Lower leg skin (tissue), 4 donors: ENCODE measurements at regions not wholly inside any gene's neighbourhood (a gene's known extent, or its start where the extent isn't known, plus 50 kb on each side); places are given as distances from the start of the nearest gene placed in this dataset.
A peak's percentile ranks its signal among the peaks of the same experiment; 100 is the strongest.
"Not testable (repeated sequence)": the region's sequence is repeated elsewhere in the genome, so short reads cannot be mapped to it uniquely, and the experiment has no call there.

ENCODE experiments used
- DNase-seq, 2 donors: peaks; one replicate each; pipeline ENCODE4 v3.0.0-alpha.2; 2019; ENCODE audit warnings: low spot score in 2 of 2
- H3K4me3 ChIP-seq: fragments of 200-600 bp; sonication (generic); 2 replicates; pipeline ENCODE4 v1.5.1; 2017; ENCODE audit warnings: mild to moderate bottlenecking, low read depth; ENCODE audit not compliant: poor library complexity, severe bottlenecking
- CTCF ChIP-seq, 3 donors: fragments of 450-650 bp; IDR thresholded peaks; one replicate each; pipeline ENCODE4 v1.5.1; 2016; ENCODE audit warnings: antibody characterized with exemption in 3 of 3, mild to moderate bottlenecking in 3 of 3, moderate library complexity in 2 of 3
- POLR2A ChIP-seq, 2 donors: fragments of 450-650 bp; IDR thresholded peaks; one replicate each; pipeline ENCODE4 v1.6.1; 2016 to 2017; ENCODE audit warnings: antibody characterized with exemption in 2 of 2, mild to moderate bottlenecking in 1 of 2, moderate library complexity in 1 of 2
- WGBS, 2 donors: methylation state at CpG; one replicate each; pipeline ENCODE4 v1.1.5; 2018; 5-methylcytosine and 5-hydroxymethylcytosine counted together
- intact Hi-C: fragments of 100-400 bp; cut with DNase I; formaldehyde crosslinking; loops from one replicate; pipeline ENCODE4 v1.15.0; 2023; ENCODE audit warnings: low total_unique reads

- TF ChIP-seq POLR2A (IDR thresholded peaks at IDR 0.05) (no peak), CTCF (IDR thresholded peaks at IDR 0.05) (no peak)
- H3K4me3 ChIP-seq = no peak overlapping the region
- intact Hi-C loops = no loop called here
- peak in 1 of 2 donors; percentile 71 for DNase-seq
- WGBS, 2 donors = 84 to 89% methylated on average over 6 of the region's 6 CpGs
These were observed 181.4 kb downstream of the COPRS start for GRCh38 chr17:31677681-31678080.

- TF ChIP-seq CTCF (IDR thresholded peaks at IDR 0.05) (no peak), POLR2A (IDR thresholded peaks at IDR 0.05) (no peak)
- no peak for DNase-seq
- WGBS, 2 donors = 69 to 81% methylated on average over 4 of the region's 4 CpGs
- H3K4me3 ChIP-seq = no peak overlapping the region
- intact Hi-C loops = no loop called here
These were observed 182.0 kb downstream of the COPRS start for GRCh38 chr17:31677036-31677435.

GRCh38 chr17:31675392-31675791 is 183.7 kb downstream of the COPRS start:
- H3K4me3 ChIP-seq, intact Hi-C loops: not testable (repeated sequence)
- DNase-seq = peak in 1 of 2 donors; percentile 31
- WGBS, 2 donors = 47 to 60% methylated on average over 5 of the region's 5 CpGs

- H3K4me3 ChIP-seq = no peak overlapping the region
- TF ChIP-seq POLR2A (IDR thresholded peaks at IDR 0.05) (no peak), CTCF (IDR thresholded peaks at IDR 0.05) (no peak)
- intact Hi-C loops = no loop called here
- DNase-seq = peak in 1 of 2 donors; percentile 53
- 45 to 46% methylated on average over 5 of the region's 5 CpGs for WGBS, 2 donors
These were observed 184.2 kb downstream of the COPRS start for GRCh38 chr17:31674717-31675349.

GRCh38 chr17:31674305-31674704 is 184.7 kb downstream of the COPRS start:
- no peak overlapping the region for H3K4me3 ChIP-seq
- intact Hi-C loops = no loop called here
- TF ChIP-seq POLR2A (IDR thresholded peaks at IDR 0.05) (no peak), CTCF (IDR thresholded peaks at IDR 0.05) (no peak)
- no peak for DNase-seq
- WGBS, 2 donors = 32 to 35% methylated on average over 8 of the region's 8 CpGs

GRCh38 chr17:31673076-31673475 is 186.0 kb downstream of the COPRS start:
- no peak for TF ChIP-seq POLR2A (IDR thresholded peaks at IDR 0.05)
- TF ChIP-seq CTCF (IDR thresholded peaks at IDR 0.05) = no peak
- peak in 1 of 2 donors; percentile 56 for DNase-seq
- H3K4me3 ChIP-seq = no peak overlapping the region
- intact Hi-C loops = no loop called here
- WGBS, 2 donors = 68 to 78% methylated on average over 7 to 8 of the region's 8 CpGs
